ENCODE measurements at regions not wholly inside any gene's neighbourhood (a gene's known extent, or its start where the extent isn't known, plus 50 kb on each side); places are given as distances from the start of the nearest gene placed in this dataset.

- no peaks in the 10 kb centered on the region for H3K4me1 Mint-ChIP-seq (ENCODE audit: low read depth, unreplicated experiment)
- CTCF ChIA-PET = no interaction called here
- BruUV-seq (replicated peaks) = no TSS peak
- intact Hi-C loops (cut with micrococcal nuclease; ENCODE audit: unreplicated experiment) = no loop called here
- no peaks in the 10 kb centered on the region for H3K36me3 Mint-ChIP-seq (ENCODE audit: insufficient read depth, unreplicated experiment)
- H3K9me3 Mint-ChIP-seq (ENCODE audit: low read depth, unreplicated experiment) = peaks cover 2% of the 10 kb centered on the region
- no peak for DNase-seq
- TF ChIP-seq, protein P1, sequence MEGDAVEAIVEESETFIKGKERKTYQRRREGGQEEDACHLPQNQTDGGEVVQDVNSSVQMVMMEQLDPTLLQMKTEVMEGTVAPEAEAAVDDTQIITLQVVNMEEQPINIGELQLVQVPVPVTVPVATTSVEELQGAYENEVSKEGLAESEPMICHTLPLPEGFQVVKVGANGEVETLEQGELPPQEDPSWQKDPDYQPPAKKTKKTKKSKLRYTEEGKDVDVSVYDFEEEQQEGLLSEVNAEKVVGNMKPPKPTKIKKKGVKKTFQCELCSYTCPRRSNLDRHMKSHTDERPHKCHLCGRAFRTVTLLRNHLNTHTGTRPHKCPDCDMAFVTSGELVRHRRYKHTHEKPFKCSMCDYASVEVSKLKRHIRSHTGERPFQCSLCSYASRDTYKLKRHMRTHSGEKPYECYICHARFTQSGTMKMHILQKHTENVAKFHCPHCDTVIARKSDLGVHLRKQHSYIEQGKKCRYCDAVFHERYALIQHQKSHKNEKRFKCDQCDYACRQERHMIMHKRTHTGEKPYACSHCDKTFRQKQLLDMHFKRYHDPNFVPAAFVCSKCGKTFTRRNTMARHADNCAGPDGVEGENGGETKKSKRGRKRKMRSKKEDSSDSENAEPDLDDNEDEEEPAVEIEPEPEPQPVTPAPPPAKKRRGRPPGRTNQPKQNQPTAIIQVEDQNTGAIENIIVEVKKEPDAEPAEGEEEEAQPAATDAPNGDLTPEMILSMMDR (IDR thresholded peaks at IDR 0.05; ENCODE audit: unreplicated experiment) = no peak
- no peak overlapping the region for H3K27ac Mint-ChIP-seq (ENCODE audit: unreplicated experiment)
- H3K27me3 Mint-ChIP-seq (ENCODE audit: unreplicated experiment) = peaks cover 85% of the 10 kb centered on the region
- H3K4me3 Mint-ChIP-seq (ENCODE audit: low read depth, unreplicated experiment) = no peak overlapping the region
Measured at GRCh38 chr2:239786791-239787190, 238.4 kb downstream of the NDUFA10 start.

DNA sequence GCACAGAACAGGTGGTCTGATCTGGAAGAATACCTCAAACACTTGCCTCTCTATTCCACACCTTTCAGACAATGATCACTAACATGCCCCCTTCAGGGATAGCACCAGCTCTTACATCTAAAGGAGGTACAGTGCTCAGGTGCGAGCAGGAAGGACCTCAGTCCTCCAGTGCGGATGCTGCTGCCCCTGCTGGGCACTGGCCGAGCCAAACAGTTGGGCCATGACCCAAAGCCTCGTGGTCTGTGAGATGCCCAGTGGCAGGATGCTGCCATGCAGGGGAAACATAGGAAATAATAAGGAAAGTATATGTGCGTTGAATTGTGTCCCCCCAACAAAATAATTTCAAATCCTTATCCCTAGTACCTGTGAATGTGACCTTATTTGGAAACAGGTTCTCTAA is 243.7 kb downstream of the NDUFA10 start:
- Mint-ChIP-seq H3K27ac (ENCODE audit: unreplicated experiment) (no peak overlapping the region), H3K4me3 (ENCODE audit: low read depth, unreplicated experiment) (no peak overlapping the region), H3K27me3 (ENCODE audit: unreplicated experiment) (peaks cover 72% of the 10 kb centered on the region), H3K4me1 (ENCODE audit: low read depth, unreplicated experiment) (no peaks in the 10 kb centered on the region), H3K36me3 (ENCODE audit: insufficient read depth, unreplicated experiment) (no peaks in the 10 kb centered on the region), H3K9me3 (ENCODE audit: low read depth, unreplicated experiment) (peaks cover 2% of the 10 kb centered on the region)
- TF ChIP-seq, protein P1 (IDR thresholded peaks at IDR 0.05; ENCODE audit: unreplicated experiment) = no peak
- intact Hi-C loops (cut with micrococcal nuclease; ENCODE audit: unreplicated experiment) = no loop called here
- CTCF ChIA-PET = no interaction called here
- BruUV-seq (replicated peaks) = no TSS peak
- DNase-seq = no peak

- no peaks in the 10 kb centered on the region for H3K36me3 Mint-ChIP-seq (ENCODE audit: insufficient read depth, unreplicated experiment)
- H3K27ac Mint-ChIP-seq (ENCODE audit: unreplicated experiment) = no peak overlapping the region
- no TSS peak for BruUV-seq (replicated peaks)
- DNase-seq = no peak
- H3K9me3 Mint-ChIP-seq (ENCODE audit: low read depth, unreplicated experiment) = no peaks in the 10 kb centered on the region
- peaks cover 70% of the 10 kb centered on the region for H3K27me3 Mint-ChIP-seq (ENCODE audit: unreplicated experiment)
- H3K4me3 Mint-ChIP-seq (ENCODE audit: low read depth, unreplicated experiment) = no peak overlapping the region
- no peaks in the 10 kb centered on the region for H3K4me1 Mint-ChIP-seq (ENCODE audit: low read depth, unreplicated experiment)
- CTCF ChIA-PET = interaction anchor here (0.6 kb wide), 1 partner anchor 43 kb away, joined by 6 read pairs; no protein-coding TSS in a partner anchor
- TF ChIP-seq, protein P1 (IDR thresholded peaks at IDR 0.05; ENCODE audit: unreplicated experiment) = no peak
- intact Hi-C loops (cut with micrococcal nuclease; ENCODE audit: unreplicated experiment) = no loop called here
Measured at GRCh38 chr2:239780236-239780994, 244.7 kb downstream of the NDUFA10 start.

GRCh38 chr2:239779584-239779983 is 245.6 kb downstream of the NDUFA10 start:
- no peaks in the 10 kb centered on the region for H3K4me1 Mint-ChIP-seq (ENCODE audit: low read depth, unreplicated experiment)
- H3K27ac Mint-ChIP-seq (ENCODE audit: unreplicated experiment) = no peak overlapping the region
- CTCF ChIA-PET = no interaction called here
- H3K36me3 Mint-ChIP-seq (ENCODE audit: insufficient read depth, unreplicated experiment) = no peaks in the 10 kb centered on the region
- BruUV-seq (replicated peaks) = no TSS peak
- TF ChIP-seq, protein P1 (IDR thresholded peaks at IDR 0.05; ENCODE audit: unreplicated experiment) = no peak
- H3K9me3 Mint-ChIP-seq (ENCODE audit: low read depth, unreplicated experiment) = no peaks in the 10 kb centered on the region
- H3K27me3 Mint-ChIP-seq (ENCODE audit: unreplicated experiment) = peaks cover 70% of the 10 kb centered on the region
- no peak overlapping the region for H3K4me3 Mint-ChIP-seq (ENCODE audit: low read depth, unreplicated experiment)
- intact Hi-C loops (cut with micrococcal nuclease; ENCODE audit: unreplicated experiment) = no loop called here
- DNase-seq = no peak
